Hepatic stellate cell (primary cell): ENCODE measurements at regions not wholly inside any gene's neighbourhood (a gene's known extent, or its start where the extent isn't known, plus 50 kb on each side); places are given as distances from the start of the nearest gene placed in this dataset.

Experiments
- DNase-seq: peaks from one replicate; pipeline ENCODE4 v3.0.0; 2011; ENCODE audit warnings: low spot score

GRCh38 chr21:25422610-25423608, 184.4 kb downstream of the MRPL39 start:
- no peak for DNase-seq

GRCh38 chr21:25421321-25422028, 185.8 kb downstream of the MRPL39 start:
- DNase-seq: no peak

- no peak for DNase-seq
Measured at GRCh38 chr21:25420831-25421230, 186.4 kb downstream of the MRPL39 start.

- no peak for DNase-seq
Measured at GRCh38 chr21:25416669-25417068, 190.6 kb downstream of the MRPL39 start.

GRCh38 chr21:25412100-25412499, 195.2 kb downstream of the MRPL39 start:
- DNase-seq: no peak

GRCh38 chr21:25409978-25410377, 197.3 kb downstream of the MRPL39 start:
- no peak for DNase-seq

- DNase-seq: no peak
Measured at GRCh38 chr21:25408666-25409065, 198.6 kb downstream of the MRPL39 start.

GRCh38 chr21:25406887-25407579, 200.2 kb downstream of the MRPL39 start:
- no peak for DNase-seq

- DNase-seq: no peak
Measured at GRCh38 chr21:25405984-25406383, 201.3 kb downstream of the MRPL39 start.

GRCh38 chr21:25402134-25402961, 204.9 kb downstream of the MRPL39 start:
- no peak for DNase-seq

GRCh38 chr21:25400427-25400826, 206.9 kb downstream of the MRPL39 start:
- no peak for DNase-seq

GRCh38 chr21:25398630-25399029, 208.7 kb downstream of the MRPL39 start:
- no peak for DNase-seq

GRCh38 chr21:25396135-25396711, 211.1 kb downstream of the MRPL39 start:
- no peak for DNase-seq

GRCh38 chr21:25391777-25392176, 215.5 kb downstream of the MRPL39 start:
- no peak for DNase-seq

GRCh38 chr21:25390701-25391100, 216.6 kb downstream of the MRPL39 start:
- DNase-seq: no peak

- DNase-seq: no peak
Measured at GRCh38 chr21:25387665-25388064, 219.6 kb downstream of the MRPL39 start.

- DNase-seq: peak; percentile 17
Measured at GRCh38 chr21:25385911-25386474, 221.3 kb downstream of the MRPL39 start.

GRCh38 chr21:25385341-25385740, 221.9 kb downstream of the MRPL39 start:
- DNase-seq: no peak

- DNase-seq: no peak
Measured at GRCh38 chr21:25384782-25385181, 222.5 kb downstream of the MRPL39 start.

GRCh38 chr21:25383545-25383944, 223.7 kb downstream of the MRPL39 start:
- no peak for DNase-seq

- DNase-seq: no peak
Measured at GRCh38 chr21:25381936-25382452, 225.3 kb downstream of the MRPL39 start.
